Left renal cortex interstitium (tissue), 4 donors: ENCODE measurements at regions not wholly inside any gene's neighbourhood (a gene's known extent, or its start where the extent isn't known, plus 50 kb on each side); places are given as distances from the start of the nearest gene placed in this dataset.

Experiments
- DNase-seq, 4 donors: peaks; one replicate each; pipeline ENCODE4 v3.0.0-alpha.2; 2013; ENCODE audit warnings: low read depth in 4 of 4, low spot score in 2 of 4, missing footprints in 1 of 4

- DNase-seq: no peak
Observed at GRCh38 chr12:102603021-102603420, 122.7 kb upstream of the IGF1 start.

- peak in 2 of 4 donors; percentile 14 to 16 for DNase-seq
Observed at GRCh38 chr12:102602521-102602920, 122.2 kb upstream of the IGF1 start.

- no peak for DNase-seq
Observed at GRCh38 chr12:102601621-102602020, 121.3 kb upstream of the IGF1 start.

GRCh38 chr12:102596687-102597086 lies 116.3 kb upstream of the IGF1 start:
- no peak for DNase-seq

GRCh38 chr12:102596031-102596430 lies 115.7 kb upstream of the IGF1 start:
- DNase-seq: no peak

GRCh38 chr12:102595315-102595714 lies 115.0 kb upstream of the IGF1 start:
- DNase-seq: no peak

- no peak for DNase-seq
Observed at GRCh38 chr12:102593134-102593533, 112.8 kb upstream of the IGF1 start.

- no peak for DNase-seq
Observed at GRCh38 chr12:102592134-102592533, 111.8 kb upstream of the IGF1 start.

GRCh38 chr12:102573237-102573636 lies 92.9 kb upstream of the IGF1 start:
- DNase-seq: no peak

- no peak for DNase-seq
Observed at GRCh38 chr12:102571889-102572288, 91.5 kb upstream of the IGF1 start.

- DNase-seq: no peak
Observed at GRCh38 chr12:102570256-102570655, 89.9 kb upstream of the IGF1 start.

- DNase-seq: no peak
Observed at GRCh38 chr12:102569803-102570202, 89.4 kb upstream of the IGF1 start.

GRCh38 chr12:102568276-102568675 lies 87.9 kb upstream of the IGF1 start:
- peak in 3 of 4 donors; percentile 15 to 46 (median 37) for DNase-seq

- DNase-seq: no peak
Observed at GRCh38 chr12:102567031-102567985, 86.9 kb upstream of the IGF1 start.

- no peak for DNase-seq
Observed at GRCh38 chr12:102565555-102565954, 85.2 kb upstream of the IGF1 start.

GRCh38 chr12:102564026-102564425 lies 83.7 kb upstream of the IGF1 start:
- no peak for DNase-seq

GRCh38 chr12:102562836-102563425 lies 82.6 kb upstream of the IGF1 start:
- DNase-seq: no peak

- DNase-seq: no peak
Observed at GRCh38 chr12:102551186-102551585, 70.8 kb upstream of the IGF1 start.

- DNase-seq: no peak
Observed at GRCh38 chr12:102549691-102550090, 69.3 kb upstream of the IGF1 start.

- no peak for DNase-seq
Observed at GRCh38 chr12:102548543-102548942, 68.2 kb upstream of the IGF1 start.

GRCh38 chr12:102543494-102544485 lies 63.4 kb upstream of the IGF1 start:
- DNase-seq: no peak
